Body of pancreas (tissue), 4 donors: ENCODE measurements at regions not wholly inside any gene's neighbourhood (a gene's known extent, or its start where the extent isn't known, plus 50 kb on each side); places are given as distances from the start of the nearest gene placed in this dataset.

Experiments
- POLR2A ChIP-seq, 3 donors: fragments of 450-650 bp; IDR thresholded peaks; one replicate each; pipeline ENCODE4 v1.6.1; 2016; ENCODE audit warnings: antibody characterized with exemption in 3 of 3, mild to moderate bottlenecking in 2 of 3
- TF ChIP-seq, protein P1 (sequence below), 7 experiments: fragments of 450-650 bp in 4 of 7; fragments of 200-600 bp in 3 of 7; sonication (generic) in 3 of 7; IDR thresholded peaks; one replicate each; pipeline ENCODE4 v1.5.1; 2016 to 2019; ENCODE audit warnings: antibody characterized with exemption in 7 of 7

DNA sequence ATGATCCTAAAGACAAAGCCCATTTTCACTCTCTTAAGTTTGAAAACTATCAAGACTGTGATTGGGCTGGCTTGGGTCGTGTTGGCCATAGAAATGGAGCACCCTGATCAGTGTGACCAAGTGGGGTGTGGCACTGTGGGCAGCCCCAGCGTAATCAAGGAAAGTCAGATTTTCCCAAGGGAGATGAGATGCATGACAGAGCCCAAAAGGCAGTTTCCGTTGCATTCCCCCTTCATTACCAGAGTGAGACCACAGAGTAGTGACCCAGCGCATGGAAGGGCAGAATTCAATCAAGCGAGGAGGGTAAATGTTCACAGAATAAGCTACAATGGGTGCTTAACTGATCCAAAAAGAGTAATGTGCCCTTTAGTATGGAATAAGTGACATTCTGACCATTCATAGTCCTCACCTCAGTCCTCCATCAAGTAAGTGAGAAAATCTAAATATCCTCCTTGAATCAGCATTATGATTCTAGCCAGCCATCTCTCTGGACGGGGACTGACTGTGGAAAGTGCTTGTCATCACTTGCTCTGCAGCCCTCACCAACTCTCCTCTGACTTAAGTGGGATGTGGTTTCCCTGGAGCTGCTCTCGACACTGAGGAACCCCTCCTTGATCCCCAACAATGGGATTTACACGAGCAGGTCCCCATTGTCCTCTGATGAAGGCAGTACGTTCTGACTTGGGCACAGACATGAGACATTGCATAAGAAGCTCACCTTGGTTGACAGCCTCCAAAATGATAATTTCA is 430.5 kb downstream of the OCA2 start:
- TF ChIP-seq, protein P1, sequence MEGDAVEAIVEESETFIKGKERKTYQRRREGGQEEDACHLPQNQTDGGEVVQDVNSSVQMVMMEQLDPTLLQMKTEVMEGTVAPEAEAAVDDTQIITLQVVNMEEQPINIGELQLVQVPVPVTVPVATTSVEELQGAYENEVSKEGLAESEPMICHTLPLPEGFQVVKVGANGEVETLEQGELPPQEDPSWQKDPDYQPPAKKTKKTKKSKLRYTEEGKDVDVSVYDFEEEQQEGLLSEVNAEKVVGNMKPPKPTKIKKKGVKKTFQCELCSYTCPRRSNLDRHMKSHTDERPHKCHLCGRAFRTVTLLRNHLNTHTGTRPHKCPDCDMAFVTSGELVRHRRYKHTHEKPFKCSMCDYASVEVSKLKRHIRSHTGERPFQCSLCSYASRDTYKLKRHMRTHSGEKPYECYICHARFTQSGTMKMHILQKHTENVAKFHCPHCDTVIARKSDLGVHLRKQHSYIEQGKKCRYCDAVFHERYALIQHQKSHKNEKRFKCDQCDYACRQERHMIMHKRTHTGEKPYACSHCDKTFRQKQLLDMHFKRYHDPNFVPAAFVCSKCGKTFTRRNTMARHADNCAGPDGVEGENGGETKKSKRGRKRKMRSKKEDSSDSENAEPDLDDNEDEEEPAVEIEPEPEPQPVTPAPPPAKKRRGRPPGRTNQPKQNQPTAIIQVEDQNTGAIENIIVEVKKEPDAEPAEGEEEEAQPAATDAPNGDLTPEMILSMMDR (IDR thresholded peaks at IDR 0.05): no peak
- no peak for TF ChIP-seq POLR2A (IDR thresholded peaks at IDR 0.05)
